ENCODE measurements at regions not wholly inside any gene's neighbourhood (a gene's known extent, or its start where the extent isn't known, plus 50 kb on each side); places are given as distances from the start of the nearest gene placed in this dataset.

DNA sequence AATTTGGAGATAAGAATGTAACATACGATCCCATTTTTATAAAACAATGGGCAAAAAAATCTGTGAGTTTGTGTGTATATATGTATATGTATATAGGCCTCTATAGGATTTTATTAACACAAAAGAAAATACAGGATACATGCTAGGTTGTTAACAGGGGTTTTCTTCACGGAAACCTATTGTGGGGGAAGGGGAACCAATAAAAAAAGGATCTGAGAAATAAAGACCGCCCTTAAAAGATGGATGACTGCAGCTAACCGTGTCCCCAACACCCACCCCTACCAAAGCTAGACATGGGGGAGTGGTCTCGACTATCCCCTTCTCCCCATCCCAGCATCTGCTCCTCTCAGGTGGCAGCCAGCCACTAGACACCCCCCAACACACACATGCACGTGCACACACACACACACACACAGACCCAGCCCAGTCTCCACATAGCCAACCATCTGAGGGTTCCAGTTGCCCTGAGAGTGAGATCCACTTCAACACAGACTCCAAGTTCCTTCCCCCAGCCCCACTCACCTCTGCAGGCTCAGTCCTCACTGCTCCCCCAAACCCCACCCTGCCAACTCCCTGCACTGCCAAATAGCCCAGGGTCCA lies 132.9 kb downstream of the TPRA1 start:
- no peak overlapping the region for H3K4me3 ChIP-seq (ENCODE audit: insufficient read depth, low read depth, low read length)
- no peak overlapping the region for H3K18ac ChIP-seq (ENCODE audit: low read depth, low read length)
- H2BK5ac ChIP-seq (ENCODE audit: low read depth, low read length, poor library complexity, severe bottlenecking), result no peak overlapping the region
- H3K14ac ChIP-seq (replicated peaks; ENCODE audit: low read depth, low read length), result no peak overlapping the region
- no peak overlapping the region for H3K4me2 ChIP-seq (ENCODE audit: low read depth, low read length)
- no peaks in the 10 kb centered on the region for H3K4me1 ChIP-seq (ENCODE audit: control insufficient read depth, insufficient read depth, low read length)
- H2AK5ac ChIP-seq (ENCODE audit: low read depth, low read length), result no peak overlapping the region
- no peak for ATAC-seq (ENCODE audit: low read depth)
- POLR2A ChIA-PET (ENCODE audit: unreplicated experiment), result no interaction called here
- no peaks in the 10 kb centered on the region for H3K36me3 ChIP-seq (ENCODE audit: control insufficient read depth, insufficient read depth, low read length)
- H4K20me1 ChIP-seq (ENCODE audit: insufficient read depth, low read length), result no peaks in the 10 kb centered on the region
- no peak overlapping the region for H2BK120ac ChIP-seq (ENCODE audit: low read depth, low read length)
- H3K27me3 ChIP-seq (ENCODE audit: control insufficient read depth, insufficient read depth, low read length), result peaks cover 30% of the 10 kb centered on the region
- H3K9me1 ChIP-seq (ENCODE audit: insufficient read depth, low read length), result no peaks in the 10 kb centered on the region
- H4K91ac ChIP-seq (ENCODE audit: insufficient read depth, low read depth, low read length), result no peak overlapping the region
- intact Hi-C loops (cut with micrococcal nuclease) (loop anchor here (10.0 kb wide), 1 partner anchor 473 kb away; the partner anchor contains the start of gene PLXNA1), in situ Hi-C loops (cut with MboI; ENCODE audit: low sequenced_read_pairs) (loop anchor here (5.0 to 10.0 kb wide), 3 partner anchors 703 to 933 kb away; partner anchors contain the start of gene CHST13), dilution Hi-C loops (cut with HindIII; ENCODE audit: low sequenced_read_pairs, unreplicated experiment) (no loop called here)
- no peak overlapping the region for H4K8ac ChIP-seq (ENCODE audit: low read depth in 2 of 2, low read length in 2 of 2)
- no peak for DNase-seq
- no peak overlapping the region for H3K4ac ChIP-seq (ENCODE audit: low read depth, low read length)
- H2AFZ ChIP-seq (replicated peaks; ENCODE audit: low read length, poor library complexity), result no peak overlapping the region
- no peak overlapping the region for H3K9ac ChIP-seq (ENCODE audit: low read depth, low read length)
- H2BK20ac ChIP-seq (ENCODE audit: low read depth, low read length), result no peak overlapping the region
- CTCF ChIA-PET, result no interaction called here
- H3K79me1 ChIP-seq (ENCODE audit: low read depth in 1 of 2, low read length in 2 of 2), result no peaks in the 10 kb centered on the region
- TF ChIP-seq RFX5 (IDR thresholded peaks at IDR 0.05; ENCODE audit: low read depth, low read length), result no peak
- TF ChIP-seq CEBPB (IDR thresholded peaks at IDR 0.05; ENCODE audit: low read depth, low read length), result no peak
- no peak for TF ChIP-seq MAZ (IDR thresholded peaks at IDR 0.05; ENCODE audit: borderline replicate concordance, low read depth, low read length)
- no peak for TF ChIP-seq SMC3 (IDR thresholded peaks at IDR 0.05; ENCODE audit: low read depth, low read length)
- TF ChIP-seq BHLHE40 (IDR thresholded peaks at IDR 0.05; ENCODE audit: low read depth, low read length), result no peak
- no peak for TF ChIP-seq NFE2L2 (IDR thresholded peaks at IDR 0.05; ENCODE audit: low read depth, low read length)
- no peak for TF ChIP-seq MXI1 (IDR thresholded peaks at IDR 0.05; ENCODE audit: borderline replicate concordance, low read depth, low read length)
- TF ChIP-seq RAD21 (IDR thresholded peaks at IDR 0.05; ENCODE audit: low read length), result no peak
- TF ChIP-seq, protein P1, sequence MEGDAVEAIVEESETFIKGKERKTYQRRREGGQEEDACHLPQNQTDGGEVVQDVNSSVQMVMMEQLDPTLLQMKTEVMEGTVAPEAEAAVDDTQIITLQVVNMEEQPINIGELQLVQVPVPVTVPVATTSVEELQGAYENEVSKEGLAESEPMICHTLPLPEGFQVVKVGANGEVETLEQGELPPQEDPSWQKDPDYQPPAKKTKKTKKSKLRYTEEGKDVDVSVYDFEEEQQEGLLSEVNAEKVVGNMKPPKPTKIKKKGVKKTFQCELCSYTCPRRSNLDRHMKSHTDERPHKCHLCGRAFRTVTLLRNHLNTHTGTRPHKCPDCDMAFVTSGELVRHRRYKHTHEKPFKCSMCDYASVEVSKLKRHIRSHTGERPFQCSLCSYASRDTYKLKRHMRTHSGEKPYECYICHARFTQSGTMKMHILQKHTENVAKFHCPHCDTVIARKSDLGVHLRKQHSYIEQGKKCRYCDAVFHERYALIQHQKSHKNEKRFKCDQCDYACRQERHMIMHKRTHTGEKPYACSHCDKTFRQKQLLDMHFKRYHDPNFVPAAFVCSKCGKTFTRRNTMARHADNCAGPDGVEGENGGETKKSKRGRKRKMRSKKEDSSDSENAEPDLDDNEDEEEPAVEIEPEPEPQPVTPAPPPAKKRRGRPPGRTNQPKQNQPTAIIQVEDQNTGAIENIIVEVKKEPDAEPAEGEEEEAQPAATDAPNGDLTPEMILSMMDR (conservative IDR thresholded peaks at IDR 0.05; ENCODE audit: low read depth, low read length), result no peak
- H3K56ac ChIP-seq (ENCODE audit: extremely low read depth, insufficient read depth, low read length), result no peak overlapping the region
- H2BK15ac ChIP-seq (ENCODE audit: low read depth, low read length), result no peak overlapping the region
- WGBS, 2 experiments (ENCODE audit: extremely low coverage in 2 of 2, insufficient read length in 1 of 2), result no CpG with 5 or more reads among the region's 6 CpGs
- BruUV-seq (replicated peaks), result no TSS peak
- H3K23ac ChIP-seq (ENCODE audit: low read depth, low read length), result no peak overlapping the region
- no peak overlapping the region for H3K27ac ChIP-seq (ENCODE audit: insufficient read depth, low read length)
- no peak overlapping the region for H2AK9ac ChIP-seq (replicated peaks; ENCODE audit: low read depth, low read length, poor library complexity)
- no peak overlapping the region for H4K5ac ChIP-seq (ENCODE audit: low read depth, low read length)
- no peaks in the 10 kb centered on the region for H3K9me3 ChIP-seq (ENCODE audit: control insufficient read depth, insufficient read depth, low read length)

Measured in IMR-90 (cell line).